ENCODE measurements at regions not wholly inside any gene's neighbourhood (a gene's known extent, or its start where the extent isn't known, plus 50 kb on each side); places are given as distances from the start of the nearest gene placed in this dataset.
"Not testable (repeated sequence)": the region's sequence is repeated elsewhere in the genome, so short reads cannot be mapped to it uniquely, and the experiment has no call there.

DNA sequence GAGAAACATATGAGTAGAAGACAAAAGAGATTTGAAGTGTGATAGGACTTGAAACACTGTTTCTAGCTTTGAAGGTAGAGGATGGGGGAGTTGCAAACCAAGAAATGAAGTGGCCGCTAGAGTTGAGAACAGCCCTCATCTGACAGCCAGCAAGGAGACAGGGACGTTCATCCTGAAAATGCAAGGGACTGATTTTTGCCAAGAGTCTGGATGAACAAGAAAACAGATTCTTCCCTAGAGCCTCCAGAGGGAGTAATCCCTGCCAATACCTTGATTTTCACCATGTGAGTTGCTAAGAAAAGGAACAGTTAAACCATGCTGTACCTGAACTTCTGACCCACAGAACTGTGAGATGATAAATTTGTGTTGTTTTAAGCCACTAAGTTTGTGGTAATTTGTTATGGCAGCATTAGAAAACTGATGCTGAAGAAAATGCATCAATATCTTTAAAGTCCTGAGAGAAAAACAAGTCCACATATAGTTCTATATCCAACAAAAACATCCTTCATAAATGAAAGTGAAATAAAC is 154.0 kb upstream of the ADAMTSL1 start:
- H3K27me3 ChIP-seq (replicated peaks in 1 of 4; ENCODE audit: control extremely low read depth in 1 of 4, control insufficient read depth in 3 of 4, insufficient read depth in 4 of 4, low read length in 3 of 4) = no peaks in the 10 kb centered on the region
- ChIA-PET CTCF (no interaction called here), POLR2A (no interaction called here)
- H3K36me3 ChIP-seq (replicated peaks in 1 of 2; ENCODE audit: control extremely low read depth in 1 of 2, control insufficient read depth in 1 of 2, extremely low read depth in 1 of 2, insufficient read depth in 2 of 2, low read length in 1 of 2) = no peaks in the 10 kb centered on the region
- peaks cover 0 to 10% (median 0%) of the 10 kb centered on the region in 3 donors for H3K9me3 ChIP-seq (ENCODE audit: control extremely low read depth in 1 of 3, control insufficient read depth in 2 of 3, insufficient read depth in 1 of 3, low read length in 2 of 3)
- H3K4me2 ChIP-seq (replicated peaks; ENCODE audit: low read depth, low read length, poor library complexity, severe bottlenecking) = no peak overlapping the region
- H3K4me3 Mint-ChIP-seq = no peak overlapping the region
- 95% methylated on average over 2 of the region's 2 CpGs for WGBS (ENCODE audit: insufficient coverage)
- H4K20me1 ChIP-seq (ENCODE audit: control insufficient read depth, insufficient read depth, low read length, poor library complexity, severe bottlenecking) = no peaks in the 10 kb centered on the region
- ATAC-seq (ENCODE audit: low read depth) (no peak), DNase-seq (no peak)
- TF ChIP-seq, protein P1, sequence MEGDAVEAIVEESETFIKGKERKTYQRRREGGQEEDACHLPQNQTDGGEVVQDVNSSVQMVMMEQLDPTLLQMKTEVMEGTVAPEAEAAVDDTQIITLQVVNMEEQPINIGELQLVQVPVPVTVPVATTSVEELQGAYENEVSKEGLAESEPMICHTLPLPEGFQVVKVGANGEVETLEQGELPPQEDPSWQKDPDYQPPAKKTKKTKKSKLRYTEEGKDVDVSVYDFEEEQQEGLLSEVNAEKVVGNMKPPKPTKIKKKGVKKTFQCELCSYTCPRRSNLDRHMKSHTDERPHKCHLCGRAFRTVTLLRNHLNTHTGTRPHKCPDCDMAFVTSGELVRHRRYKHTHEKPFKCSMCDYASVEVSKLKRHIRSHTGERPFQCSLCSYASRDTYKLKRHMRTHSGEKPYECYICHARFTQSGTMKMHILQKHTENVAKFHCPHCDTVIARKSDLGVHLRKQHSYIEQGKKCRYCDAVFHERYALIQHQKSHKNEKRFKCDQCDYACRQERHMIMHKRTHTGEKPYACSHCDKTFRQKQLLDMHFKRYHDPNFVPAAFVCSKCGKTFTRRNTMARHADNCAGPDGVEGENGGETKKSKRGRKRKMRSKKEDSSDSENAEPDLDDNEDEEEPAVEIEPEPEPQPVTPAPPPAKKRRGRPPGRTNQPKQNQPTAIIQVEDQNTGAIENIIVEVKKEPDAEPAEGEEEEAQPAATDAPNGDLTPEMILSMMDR (IDR thresholded peaks at IDR 0.05) = no peak
- TF ChIP-seq EZH2 (IDR thresholded peaks at IDR 0.05; ENCODE audit: borderline replicate concordance, insufficient read depth, low read depth, low read length, poor library complexity, severe bottlenecking) = no peak
- H3K4me3 ChIP-seq (ENCODE audit: control extremely low read depth in 1 of 5, extremely low read depth in 1 of 5, insufficient read depth in 1 of 5, low read depth in 2 of 5, low read length in 4 of 5) = no peak overlapping the region
- no peaks in the 10 kb centered on the region for H3K4me1 ChIP-seq (ENCODE audit: control insufficient read depth in 2 of 2, insufficient read depth in 2 of 2, low read length in 2 of 2)
- no peak overlapping the region for H3K27ac ChIP-seq (ENCODE audit: low read length in 2 of 2)
- no peak overlapping the region for H3K9ac ChIP-seq (ENCODE audit: low read length)
- no peaks in the 10 kb centered on the region for H3K79me2 ChIP-seq (ENCODE audit: control insufficient read depth, insufficient read depth, low read length)
- H3K27me3 Mint-ChIP-seq = no peaks in the 10 kb centered on the region
- no peaks in the 10 kb centered on the region for H3K4me1 Mint-ChIP-seq
- peaks cover 3% of the 10 kb centered on the region for H3K9me3 Mint-ChIP-seq (ENCODE audit: insufficient read depth)
- H3K27ac Mint-ChIP-seq = no peak overlapping the region
- intact Hi-C loops (cut with micrococcal nuclease) = no loop called here
- H2AFZ ChIP-seq (ENCODE audit: insufficient read depth, low read depth, low read length, poor library complexity, severe bottlenecking) = no peak overlapping the region

DNA sequence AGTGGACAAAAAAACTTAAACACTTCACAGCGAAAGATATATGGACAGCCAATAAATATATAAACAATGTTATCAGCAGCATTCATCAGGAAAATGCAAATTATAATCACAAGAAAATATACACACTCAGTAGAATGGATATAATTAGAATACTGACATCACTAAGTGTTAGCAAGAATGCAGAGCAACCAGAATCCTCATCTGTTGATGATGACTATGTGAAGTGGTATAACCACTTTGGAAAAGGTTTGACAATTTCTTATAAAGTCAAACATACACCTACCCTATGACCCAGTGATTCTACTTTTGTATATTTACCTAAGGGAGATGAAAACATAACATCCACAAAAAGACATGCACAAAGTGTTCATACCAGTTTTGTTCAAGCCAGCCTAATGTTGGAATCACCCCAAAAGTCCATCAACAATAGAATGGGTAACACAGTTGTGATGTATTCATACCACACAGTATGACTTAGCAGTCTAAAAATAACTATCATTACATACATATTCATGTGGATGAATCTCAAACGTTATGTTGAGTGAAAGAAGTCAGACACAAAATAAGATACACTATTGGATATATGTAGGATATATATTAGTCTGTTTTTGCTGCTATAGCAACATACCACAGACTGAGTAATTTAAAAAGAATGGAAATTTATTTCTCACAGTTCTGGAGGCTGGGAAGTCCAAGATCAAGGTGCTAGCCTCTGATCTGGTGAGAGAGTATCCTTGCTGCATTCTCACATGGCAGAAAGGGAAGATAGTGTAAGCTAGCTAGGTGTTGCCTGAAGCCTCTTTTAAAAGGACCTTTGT is 148.8 kb upstream of the ADAMTSL1 start:
- H3K4me2 ChIP-seq (replicated peaks; ENCODE audit: low read depth, low read length, poor library complexity, severe bottlenecking) = no peak overlapping the region
- ChIA-PET POLR2A (no interaction called here), CTCF (no interaction called here)
- H2AFZ ChIP-seq (ENCODE audit: insufficient read depth, low read depth, low read length, poor library complexity, severe bottlenecking) = no peak overlapping the region
- no peaks in the 10 kb centered on the region for H3K9me3 Mint-ChIP-seq (ENCODE audit: insufficient read depth)
- no peaks in the 10 kb centered on the region for H3K79me2 ChIP-seq (ENCODE audit: control insufficient read depth, insufficient read depth, low read length)
- TF ChIP-seq EZH2 (IDR thresholded peaks at IDR 0.05; ENCODE audit: borderline replicate concordance, insufficient read depth, low read depth, low read length, poor library complexity, severe bottlenecking) = no peak
- TF ChIP-seq, protein P1 (IDR thresholded peaks at IDR 0.05) = no peak
- no peaks in the 10 kb centered on the region for H3K27me3 Mint-ChIP-seq
- no peak overlapping the region for H3K27ac ChIP-seq (ENCODE audit: low read length in 2 of 2)
- H3K4me3 Mint-ChIP-seq = no peak overlapping the region
- no peaks in the 10 kb centered on the region for H3K27me3 ChIP-seq (replicated peaks in 1 of 4; ENCODE audit: control extremely low read depth in 1 of 4, control insufficient read depth in 3 of 4, insufficient read depth in 4 of 4, low read length in 3 of 4)
- ATAC-seq (ENCODE audit: low read depth) = no peak
- peaks cover 0 to 3% (median 0%) of the 10 kb centered on the region in 3 donors for H3K9me3 ChIP-seq (ENCODE audit: control extremely low read depth in 1 of 3, control insufficient read depth in 2 of 3, insufficient read depth in 1 of 3, low read length in 2 of 3)
- H3K9ac ChIP-seq (ENCODE audit: low read length) = no peak overlapping the region
- no peaks in the 10 kb centered on the region for H3K4me1 ChIP-seq (ENCODE audit: control insufficient read depth in 2 of 2, insufficient read depth in 2 of 2, low read length in 2 of 2)
- no peak overlapping the region for H3K27ac Mint-ChIP-seq
- DNase-seq = no peak
- intact Hi-C loops (cut with micrococcal nuclease) = no loop called here
- no peaks in the 10 kb centered on the region for H4K20me1 ChIP-seq (ENCODE audit: control insufficient read depth, insufficient read depth, low read length, poor library complexity, severe bottlenecking)
- H3K36me3 ChIP-seq (replicated peaks in 1 of 2; ENCODE audit: control extremely low read depth in 1 of 2, control insufficient read depth in 1 of 2, extremely low read depth in 1 of 2, insufficient read depth in 2 of 2, low read length in 1 of 2) = no peaks in the 10 kb centered on the region
- no peaks in the 10 kb centered on the region for H3K4me1 Mint-ChIP-seq
- no CpG with 5 or more reads among the region's 2 CpGs for WGBS (ENCODE audit: insufficient coverage)
- H3K4me3 ChIP-seq (ENCODE audit: control extremely low read depth in 1 of 5, extremely low read depth in 1 of 5, insufficient read depth in 1 of 5, low read depth in 2 of 5, low read length in 4 of 5) = no peak overlapping the region

DNA sequence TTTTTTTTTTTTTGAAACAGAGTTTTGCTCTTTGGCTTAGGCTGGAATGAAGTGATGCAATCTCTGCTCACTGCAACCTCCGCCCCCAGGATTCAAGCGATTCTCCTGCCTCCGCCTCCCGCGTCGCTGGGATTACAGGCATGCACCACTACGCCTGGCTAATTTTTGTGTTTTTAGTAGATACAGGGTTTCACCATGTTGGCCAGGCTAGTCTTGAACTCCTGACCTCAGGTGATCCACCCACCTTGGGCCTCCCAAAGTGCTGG is 148.3 kb upstream of the ADAMTSL1 start:
- H2AFZ ChIP-seq (ENCODE audit: insufficient read depth, low read depth, low read length, poor library complexity, severe bottlenecking); H3K9me3 Mint-ChIP-seq (ENCODE audit: insufficient read depth); H3K9me3 ChIP-seq (ENCODE audit: control extremely low read depth in 1 of 3, control insufficient read depth in 2 of 3, insufficient read depth in 1 of 3, low read length in 2 of 3); POLR2A ChIA-PET; intact Hi-C loops (cut with micrococcal nuclease); H3K36me3 ChIP-seq (replicated peaks in 1 of 2; ENCODE audit: control extremely low read depth in 1 of 2, control insufficient read depth in 1 of 2, extremely low read depth in 1 of 2, insufficient read depth in 2 of 2, low read length in 1 of 2); CTCF ChIA-PET; DNase-seq; H3K79me2 ChIP-seq (ENCODE audit: control insufficient read depth, insufficient read depth, low read length); H3K27ac Mint-ChIP-seq; H3K9ac ChIP-seq (ENCODE audit: low read length); H3K27me3 Mint-ChIP-seq; H4K20me1 ChIP-seq (ENCODE audit: control insufficient read depth, insufficient read depth, low read length, poor library complexity, severe bottlenecking); H3K4me3 Mint-ChIP-seq; H3K27me3 ChIP-seq (replicated peaks in 1 of 4; ENCODE audit: control extremely low read depth in 1 of 4, control insufficient read depth in 3 of 4, insufficient read depth in 4 of 4, low read length in 3 of 4); ATAC-seq (ENCODE audit: low read depth); H3K4me2 ChIP-seq (replicated peaks; ENCODE audit: low read depth, low read length, poor library complexity, severe bottlenecking); H3K27ac ChIP-seq (ENCODE audit: low read length in 2 of 2); H3K4me1 Mint-ChIP-seq; H3K4me3 ChIP-seq (ENCODE audit: control extremely low read depth in 1 of 5, extremely low read depth in 1 of 5, insufficient read depth in 1 of 5, low read depth in 2 of 5, low read length in 4 of 5); H3K4me1 ChIP-seq (ENCODE audit: control insufficient read depth in 2 of 2, insufficient read depth in 2 of 2, low read length in 2 of 2): not testable (repeated sequence)
- WGBS (ENCODE audit: insufficient coverage) = 100% methylated on average over 4 of the region's 7 CpGs

Data from B cell (primary cell).